ENCODE measurements at regions not wholly inside any gene's neighbourhood (a gene's known extent, or its start where the extent isn't known, plus 50 kb on each side); places are given as distances from the start of the nearest gene placed in this dataset.

GRCh38 chr2:5537180-5537688, 154.9 kb upstream of the SOX11 start (continued):
- TF ChIP-seq, protein P1, sequence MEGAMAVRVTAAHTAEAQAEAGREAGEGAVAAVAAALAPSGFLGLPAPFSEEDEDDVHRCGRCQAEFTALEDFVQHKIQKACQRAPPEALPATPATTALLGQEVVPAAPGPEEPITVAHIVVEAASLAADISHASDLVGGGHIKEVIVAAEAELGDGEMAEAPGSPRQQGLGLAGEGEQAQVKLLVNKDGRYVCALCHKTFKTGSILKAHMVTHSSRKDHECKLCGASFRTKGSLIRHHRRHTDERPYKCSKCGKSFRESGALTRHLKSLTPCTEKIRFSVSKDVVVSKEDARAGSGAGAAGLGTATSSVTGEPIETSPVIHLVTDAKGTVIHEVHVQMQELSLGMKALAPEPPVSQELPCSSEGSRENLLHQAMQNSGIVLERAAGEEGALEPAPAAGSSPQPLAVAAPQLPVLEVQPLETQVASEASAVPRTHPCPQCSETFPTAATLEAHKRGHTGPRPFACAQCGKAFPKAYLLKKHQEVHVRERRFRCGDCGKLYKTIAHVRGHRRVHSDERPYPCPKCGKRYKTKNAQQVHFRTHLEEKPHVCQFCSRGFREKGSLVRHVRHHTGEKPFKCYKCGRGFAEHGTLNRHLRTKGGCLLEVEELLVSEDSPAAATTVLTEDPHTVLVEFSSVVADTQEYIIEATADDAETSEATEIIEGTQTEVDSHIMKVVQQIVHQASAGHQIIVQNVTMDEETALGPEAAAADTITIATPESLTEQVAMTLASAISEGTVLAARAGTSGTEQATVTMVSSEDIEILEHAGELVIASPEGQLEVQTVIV (IDR thresholded peaks at IDR 0.05; ENCODE audit: borderline replicate concordance, partially characterized antibody): no peak
- no peak for TF ChIP-seq ZNF207 (IDR thresholded peaks at IDR 0.05; ENCODE audit: borderline replicate concordance)
- TF ChIP-seq POLR2AphosphoS5 (IDR thresholded peaks at IDR 0.05; ENCODE audit: low read length): no peak
- no peak for TF ChIP-seq NBN (IDR thresholded peaks at IDR 0.05)
- no peak for TF ChIP-seq TCF7 (IDR thresholded peaks at IDR 0.05; ENCODE audit: borderline replicate concordance)
- no peak for TF ChIP-seq GATAD2B (conservative IDR thresholded peaks at IDR 0.05; ENCODE audit: low read depth)

GRCh38 chr2:5538313-5538712, 153.9 kb upstream of the SOX11 start:
- no peak overlapping the region for H3K27ac ChIP-seq (ENCODE audit: control insufficient read depth, insufficient read depth)
- H3K27me3 ChIP-seq (replicated peaks in 1 of 2; ENCODE audit: control insufficient read depth in 2 of 2, insufficient read depth in 2 of 2, low read length in 1 of 2): no peaks in the 10 kb centered on the region; a peak in 1 of 4 replicates
- no peak overlapping the region for H3K4me3 ChIP-seq
- DNase-seq (ENCODE audit: low read depth, low spot score) (no peak), FAIRE-seq (no peak), ATAC-seq (no peak)
- BruUV-seq (replicated peaks): no TSS peak
- H4K20me1 ChIP-seq (ENCODE audit: control insufficient read depth, insufficient read depth): no peaks in the 10 kb centered on the region
- WGBS (ENCODE audit: insufficient coverage, insufficient replicate concordance, low lambda C conversion rate, missing lambda C conversion rate): 0% methylated on average over 1 of the region's 1 CpG
- no peak overlapping the region for H3K9ac ChIP-seq (ENCODE audit: control insufficient read depth, insufficient read depth, low read length)
- CTCF ChIA-PET: no interaction called here
- SMC1A ChIA-PET (ENCODE audit: uncharacterized antibody, unreplicated experiment): no interaction called here
- POLR2A ChIA-PET: no interaction called here
- no peaks in the 10 kb centered on the region for H3K9me3 ChIP-seq (replicated peaks; ENCODE audit: control insufficient read depth, insufficient read depth, low read length)
- H3K79me2 ChIP-seq (ENCODE audit: control insufficient read depth, insufficient read depth, low read length): no peaks in the 10 kb centered on the region
- intact Hi-C loops (cut with micrococcal nuclease; ENCODE audit: unreplicated experiment): no loop called here
- TF ChIP-seq, protein P2, sequence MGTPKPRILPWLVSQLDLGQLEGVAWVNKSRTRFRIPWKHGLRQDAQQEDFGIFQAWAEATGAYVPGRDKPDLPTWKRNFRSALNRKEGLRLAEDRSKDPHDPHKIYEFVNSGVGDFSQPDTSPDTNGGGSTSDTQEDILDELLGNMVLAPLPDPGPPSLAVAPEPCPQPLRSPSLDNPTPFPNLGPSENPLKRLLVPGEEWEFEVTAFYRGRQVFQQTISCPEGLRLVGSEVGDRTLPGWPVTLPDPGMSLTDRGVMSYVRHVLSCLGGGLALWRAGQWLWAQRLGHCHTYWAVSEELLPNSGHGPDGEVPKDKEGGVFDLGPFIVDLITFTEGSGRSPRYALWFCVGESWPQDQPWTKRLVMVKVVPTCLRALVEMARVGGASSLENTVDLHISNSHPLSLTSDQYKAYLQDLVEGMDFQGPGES (IDR thresholded peaks at IDR 0.05): no peak
- TF ChIP-seq EGR1 (IDR thresholded peaks at IDR 0.05; ENCODE audit: borderline replicate concordance in 1 of 2, low read depth in 2 of 2, low read length in 2 of 2) (no peak), NFYB (IDR thresholded peaks at IDR 0.05; ENCODE audit: insufficient read depth, low read depth, low read length) (no peak), CREB1 (IDR thresholded peaks at IDR 0.05; ENCODE audit: low read depth) (no peak), CHD2 (IDR thresholded peaks at IDR 0.05; ENCODE audit: borderline replicate concordance, low read depth, low read length) (no peak), SREBF1 (IDR thresholded peaks at IDR 0.05; ENCODE audit: low read length) (no peak), ZBED1 (IDR thresholded peaks at IDR 0.05; ENCODE audit: borderline replicate concordance) (no peak), ZNF217 (IDR thresholded peaks at IDR 0.05) (no peak), KAT2A (conservative IDR thresholded peaks at IDR 0.05; ENCODE audit: control insufficient read depth, low read depth, low read length) (no peak), SMAD5 (IDR thresholded peaks at IDR 0.05; ENCODE audit: low read depth) (no peak), RBBP5 (conservative IDR thresholded peaks at IDR 0.05) (no peak), KDM1A (IDR thresholded peaks at IDR 0.05; ENCODE audit: borderline replicate concordance) (no peak), ZZZ3 (IDR thresholded peaks at IDR 0.05; ENCODE audit: control insufficient read depth, insufficient read length, low read depth) (no peak)
- in situ Hi-C loops (cut with MboI): no loop called here
- H2AFZ ChIP-seq (ENCODE audit: control insufficient read depth, low read depth, low read length): no peak overlapping the region
- no peaks in the 10 kb centered on the region for H3K36me3 ChIP-seq (ENCODE audit: control insufficient read depth in 2 of 2, insufficient read depth in 2 of 2, low read length in 1 of 2)
- RAD21 ChIA-PET (ENCODE audit: unreplicated experiment): no interaction called here
- H3K4me2 ChIP-seq (ENCODE audit: control insufficient read depth, insufficient read depth): no peak overlapping the region
- H3K4me1 ChIP-seq (ENCODE audit: control insufficient read depth, insufficient read depth, low read length): no peaks in the 10 kb centered on the region

Measured in GM12878 (cell line).